Duodenal mucosa (tissue), 2 donors: ENCODE measurements at regions not wholly inside any gene's neighbourhood (a gene's known extent, or its start where the extent isn't known, plus 50 kb on each side); places are given as distances from the start of the nearest gene placed in this dataset.

Experiments
- H3K27ac ChIP-seq: one replicate; pipeline ENCODE4 v1.7.0; 2013; ENCODE audit warnings: low read depth, low read length
- H3K27me3 ChIP-seq, 2 donors: one replicate each; pipeline ENCODE4 v1.7.0; 2013; ENCODE audit warnings: low read length in 2 of 2, control low read depth in 1 of 2; ENCODE audit not compliant: insufficient read depth in 2 of 2, control insufficient read depth in 1 of 2
- H3K36me3 ChIP-seq, 2 donors: one replicate each; pipeline ENCODE4 v1.7.0; 2013; ENCODE audit warnings: low read length in 2 of 2, control low read depth in 1 of 2; ENCODE audit not compliant: insufficient read depth in 2 of 2, control insufficient read depth in 1 of 2
- H3K4me1 ChIP-seq, 2 donors: one replicate each; pipeline ENCODE4 v1.7.0; 2013; ENCODE audit warnings: low read length in 2 of 2, control low read depth in 1 of 2; ENCODE audit not compliant: insufficient read depth in 2 of 2, control insufficient read depth in 1 of 2
- H3K4me3 ChIP-seq, 2 donors: one replicate each; pipeline ENCODE4 v1.7.0; 2013; ENCODE audit warnings: low read length in 2 of 2, low read depth in 1 of 2
- H3K9ac ChIP-seq, 2 donors: one replicate each; pipeline ENCODE4 v1.7.0; 2013; ENCODE audit warnings: low read length in 2 of 2, low read depth in 1 of 2
- H3K9me3 ChIP-seq, 2 donors: one replicate each; pipeline ENCODE4 v1.7.0; 2013; ENCODE audit warnings: low read length in 2 of 2, control low read depth in 1 of 2; ENCODE audit not compliant: control insufficient read depth in 1 of 2

GRCh38 chr16:65545413-65545956 is 423.6 kb upstream of the CDH11 start:
- peaks cover 0 to 2% of the 10 kb centered on the region in 2 donors for H3K9me3 ChIP-seq
- no peak overlapping the region for H3K27ac ChIP-seq
- no peaks in the 10 kb centered on the region for H3K36me3 ChIP-seq
- no peaks in the 10 kb centered on the region for H3K27me3 ChIP-seq
- no peaks in the 10 kb centered on the region for H3K4me1 ChIP-seq
- no peak overlapping the region for H3K4me3 ChIP-seq
- H3K9ac ChIP-seq: no peak overlapping the region

GRCh38 chr16:65543781-65544740 is 422.2 kb upstream of the CDH11 start:
- Histone ChIP-seq H3K4me1 (no peaks in the 10 kb centered on the region), H3K27me3 (no peaks in the 10 kb centered on the region), H3K9ac (no peak overlapping the region), H3K4me3 (no peak overlapping the region), H3K27ac (no peak overlapping the region), H3K9me3 (peaks cover 0 to 2% of the 10 kb centered on the region in 2 donors), H3K36me3 (no peaks in the 10 kb centered on the region)

- Histone ChIP-seq H3K36me3 (no peaks in the 10 kb centered on the region), H3K4me1 (no peaks in the 10 kb centered on the region), H3K27ac (no peak overlapping the region), H3K9me3 (peaks cover 0 to 2% of the 10 kb centered on the region in 2 donors), H3K27me3 (no peaks in the 10 kb centered on the region), H3K4me3 (no peak overlapping the region), H3K9ac (no peak overlapping the region)
Observed at GRCh38 chr16:65541646-65542045, 419.8 kb upstream of the CDH11 start.

- H3K4me1 ChIP-seq: no peaks in the 10 kb centered on the region
- no peak overlapping the region for H3K4me3 ChIP-seq
- H3K27ac ChIP-seq: no peak overlapping the region
- no peaks in the 10 kb centered on the region for H3K27me3 ChIP-seq
- peaks cover 0 to 2% of the 10 kb centered on the region in 2 donors for H3K9me3 ChIP-seq
- no peak overlapping the region for H3K9ac ChIP-seq
- no peaks in the 10 kb centered on the region for H3K36me3 ChIP-seq
Observed at GRCh38 chr16:65540901-65541300, 419.0 kb upstream of the CDH11 start.

GRCh38 chr16:65538976-65539375 is 417.1 kb upstream of the CDH11 start:
- H3K27me3 ChIP-seq: no peaks in the 10 kb centered on the region
- H3K27ac ChIP-seq: no peak overlapping the region
- H3K4me3 ChIP-seq: no peak overlapping the region
- no peaks in the 10 kb centered on the region for H3K4me1 ChIP-seq
- H3K9ac ChIP-seq: no peak overlapping the region
- H3K9me3 ChIP-seq: peaks cover 0 to 2% of the 10 kb centered on the region in 2 donors
- no peaks in the 10 kb centered on the region for H3K36me3 ChIP-seq

GRCh38 chr16:65537336-65537735 is 415.5 kb upstream of the CDH11 start:
- Histone ChIP-seq H3K27me3 (no peaks in the 10 kb centered on the region), H3K36me3 (no peaks in the 10 kb centered on the region), H3K9me3 (peaks cover 0 to 2% of the 10 kb centered on the region in 2 donors), H3K27ac (no peak overlapping the region), H3K4me3 (no peak overlapping the region), H3K4me1 (no peaks in the 10 kb centered on the region), H3K9ac (no peak overlapping the region)

GRCh38 chr16:65534121-65534528 is 412.3 kb upstream of the CDH11 start:
- no peaks in the 10 kb centered on the region for H3K27me3 ChIP-seq
- H3K9ac ChIP-seq: no peak overlapping the region
- H3K36me3 ChIP-seq: no peaks in the 10 kb centered on the region
- no peak overlapping the region for H3K4me3 ChIP-seq
- H3K9me3 ChIP-seq: peaks cover 0 to 11% of the 10 kb centered on the region in 2 donors
- H3K4me1 ChIP-seq: no peaks in the 10 kb centered on the region
- H3K27ac ChIP-seq: no peak overlapping the region

GRCh38 chr16:65532846-65533245 is 411.0 kb upstream of the CDH11 start:
- Histone ChIP-seq H3K27me3 (no peaks in the 10 kb centered on the region), H3K4me3 (no peak overlapping the region), H3K9me3 (peaks cover 0 to 11% of the 10 kb centered on the region in 2 donors), H3K9ac (no peak overlapping the region), H3K27ac (no peak overlapping the region), H3K36me3 (no peaks in the 10 kb centered on the region), H3K4me1 (no peaks in the 10 kb centered on the region)

- peak overlapping the region in 1 of 2 donors; percentile 11 for H3K4me3 ChIP-seq
- H3K27ac ChIP-seq: no peak overlapping the region
Observed at GRCh38 chr16:65532258-65532657, 410.4 kb upstream of the CDH11 start.

GRCh38 chr16:65531475-65531874 is 409.6 kb upstream of the CDH11 start:
- Histone ChIP-seq H3K27ac (no peak overlapping the region), H3K9me3 (peaks cover 0 to 11% of the 10 kb centered on the region in 2 donors), H3K4me3 (no peak overlapping the region), H3K27me3 (no peaks in the 10 kb centered on the region), H3K4me1 (no peaks in the 10 kb centered on the region), H3K36me3 (no peaks in the 10 kb centered on the region), H3K9ac (no peak overlapping the region)

More at GRCh38 chr16:65532258-65532657, 410.4 kb upstream of the CDH11 start:
- no peaks in the 10 kb centered on the region for H3K27me3 ChIP-seq
- H3K9me3 ChIP-seq: peaks cover 0 to 11% of the 10 kb centered on the region in 2 donors
- no peaks in the 10 kb centered on the region for H3K4me1 ChIP-seq
- H3K9ac ChIP-seq: no peak overlapping the region
- no peaks in the 10 kb centered on the region for H3K36me3 ChIP-seq
